Effector CD4-positive, alpha-beta T cell (primary cell): ENCODE measurements at regions not wholly inside any gene's neighbourhood (a gene's known extent, or its start where the extent isn't known, plus 50 kb on each side); places are given as distances from the start of the nearest gene placed in this dataset.
"Not testable (repeated sequence)": the region's sequence is repeated elsewhere in the genome, so short reads cannot be mapped to it uniquely, and the experiment has no call there.

ENCODE experiments used
- DNase-seq: peaks from one replicate; pipeline ENCODE4 v3.0.0-alpha.2; 2020

DNA sequence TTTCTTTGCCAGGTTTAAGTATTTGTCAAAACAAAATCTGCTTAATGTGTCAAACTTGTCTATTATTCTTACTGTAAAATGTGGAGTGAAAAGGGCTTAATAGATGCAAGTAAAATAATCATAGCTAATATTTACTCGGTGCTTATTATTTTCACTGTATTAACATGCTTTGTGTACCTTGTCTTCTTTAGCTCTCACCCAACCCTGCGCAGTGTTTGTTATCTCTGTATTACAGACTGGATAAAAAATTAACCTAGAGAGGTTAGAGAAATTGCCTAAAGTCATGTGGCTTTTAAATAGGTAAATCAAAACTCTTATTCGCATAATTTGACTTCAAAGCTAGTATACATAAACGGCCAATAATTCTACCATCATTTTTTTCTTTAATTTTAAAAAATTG lies 1864.8 kb downstream of the MAT2B start:
- no peak for DNase-seq

- no peak for DNase-seq
Observed at GRCh38 chr5:165370794-165371193, 1865.4 kb downstream of the MAT2B start.

DNA sequence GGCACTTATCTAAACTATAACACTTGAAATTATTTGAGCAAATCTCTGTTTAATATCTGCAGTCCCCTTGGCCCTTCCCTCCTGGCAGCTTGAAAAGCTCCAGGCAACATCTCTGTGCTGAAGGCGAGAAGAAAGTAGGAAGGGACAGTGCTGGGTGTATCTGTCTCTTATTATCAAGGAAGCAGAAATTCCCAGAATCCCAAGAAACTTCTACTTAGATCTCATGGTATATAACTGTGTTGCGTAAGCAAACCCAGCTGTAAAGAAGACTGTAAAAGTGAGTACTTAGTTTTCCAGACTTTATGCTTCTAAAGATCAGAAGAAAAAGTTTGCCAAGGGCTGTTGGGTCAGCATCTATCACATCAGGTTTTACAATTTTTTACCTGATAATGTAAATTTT lies 1869.8 kb downstream of the MAT2B start:
- DNase-seq, result no peak

DNA sequence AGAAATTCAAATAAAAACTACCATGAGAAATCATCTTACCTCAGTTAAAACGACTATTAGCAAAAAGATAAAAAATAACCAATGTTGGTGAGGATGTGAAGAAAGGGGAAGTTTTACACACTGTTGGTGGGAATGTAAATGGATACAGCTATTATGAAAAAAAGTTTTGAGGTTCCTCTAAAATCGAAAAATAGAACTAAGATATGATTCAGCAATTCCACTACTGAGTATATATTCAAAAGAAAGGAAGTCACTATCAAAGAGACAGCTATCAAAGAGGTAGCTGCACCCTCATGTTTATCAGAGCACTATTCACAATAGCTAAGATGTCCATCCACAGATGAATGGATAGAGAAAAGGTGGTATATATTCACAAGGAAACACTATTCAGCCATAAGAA lies 1888.4 kb downstream of the MAT2B start:
- DNase-seq, result no peak

DNA sequence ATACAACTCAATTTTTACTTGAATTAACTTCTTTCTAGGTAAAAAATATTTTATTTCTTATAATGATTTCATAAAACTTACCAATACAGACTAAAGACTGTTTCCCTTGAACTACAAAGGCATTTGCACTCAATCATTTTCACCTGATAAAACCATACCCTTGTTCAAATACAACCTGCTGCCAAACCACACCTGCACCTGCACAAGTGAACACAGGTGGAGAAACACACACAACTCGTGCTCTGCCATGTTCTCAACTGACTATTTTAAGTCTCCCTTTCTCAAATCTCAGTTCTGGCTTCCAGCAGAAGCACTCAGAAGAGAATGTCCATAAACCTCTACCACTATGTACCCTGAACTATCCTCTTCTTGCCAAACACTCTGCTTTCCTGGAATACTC lies 1892.1 kb downstream of the MAT2B start:
- no peak for DNase-seq

GRCh38 chr5:165400086-165400485 lies 1894.7 kb downstream of the MAT2B start:
- DNase-seq, result no peak

- DNase-seq, result no peak
Observed at GRCh38 chr5:165404917-165405316, 1899.5 kb downstream of the MAT2B start.

DNA sequence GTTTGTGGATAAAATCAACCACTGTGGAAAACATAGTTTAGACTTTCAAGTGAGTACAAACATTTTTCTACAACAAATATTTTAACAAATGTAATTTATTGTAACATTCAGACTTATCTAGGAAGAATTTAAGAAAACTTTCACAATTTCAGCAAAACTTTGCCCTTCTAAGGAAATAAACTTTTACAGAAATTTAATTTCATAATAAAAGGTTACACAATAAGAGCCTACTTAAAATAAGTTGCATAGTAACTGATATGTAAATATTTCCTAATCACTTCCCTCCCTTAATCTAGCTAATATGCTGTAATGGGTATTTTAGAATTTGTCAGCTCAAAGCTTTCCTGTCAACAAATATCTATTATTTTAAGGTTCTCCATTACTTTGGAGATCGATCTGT lies 1899.9 kb downstream of the MAT2B start:
- DNase-seq, result no peak

DNA sequence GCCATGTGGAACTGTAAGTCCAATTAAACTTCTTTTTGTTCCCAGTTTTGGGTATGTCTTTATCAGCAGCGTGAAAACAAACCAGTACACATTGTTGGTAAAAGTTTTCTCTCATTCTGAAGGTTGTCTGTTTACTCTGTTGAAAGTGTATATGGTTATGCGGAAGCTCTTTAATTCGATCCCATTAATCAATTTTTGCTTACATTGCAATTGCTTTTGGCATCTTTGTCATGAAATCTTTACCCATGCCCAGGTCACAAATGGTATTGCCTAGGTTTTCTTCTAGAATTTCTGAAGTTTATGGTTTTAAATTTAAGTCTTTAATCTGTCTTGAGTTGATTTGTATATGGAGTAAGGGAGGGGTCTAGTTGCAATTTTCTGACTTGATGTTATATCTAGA lies 1901.9 kb downstream of the MAT2B start:
- no peak for DNase-seq

DNA sequence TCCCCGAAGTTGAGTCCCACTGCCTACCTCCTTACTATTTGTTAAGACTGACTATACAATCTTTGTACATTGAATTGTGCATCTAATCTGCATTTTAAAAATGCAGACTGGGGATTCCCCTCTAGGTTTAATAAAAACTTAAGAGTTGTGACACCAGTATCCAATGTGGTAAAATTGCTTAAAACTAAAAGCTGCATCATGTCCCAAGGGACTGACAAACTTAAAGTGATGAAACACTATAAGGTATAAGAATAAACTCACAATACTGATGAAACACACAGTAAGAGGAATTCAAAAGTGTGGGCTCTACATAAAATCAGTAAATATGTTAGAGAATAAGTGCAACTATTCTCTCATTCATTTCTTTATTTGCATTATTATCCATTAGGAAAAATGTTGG lies 1905.1 kb downstream of the MAT2B start:
- no peak for DNase-seq

- not testable (repeated sequence) for DNase-seq
Observed at GRCh38 chr5:165411532-165411931, 1906.1 kb downstream of the MAT2B start.

- DNase-seq, result no peak
Observed at GRCh38 chr5:165420493-165420892, 1915.1 kb downstream of the MAT2B start.

DNA sequence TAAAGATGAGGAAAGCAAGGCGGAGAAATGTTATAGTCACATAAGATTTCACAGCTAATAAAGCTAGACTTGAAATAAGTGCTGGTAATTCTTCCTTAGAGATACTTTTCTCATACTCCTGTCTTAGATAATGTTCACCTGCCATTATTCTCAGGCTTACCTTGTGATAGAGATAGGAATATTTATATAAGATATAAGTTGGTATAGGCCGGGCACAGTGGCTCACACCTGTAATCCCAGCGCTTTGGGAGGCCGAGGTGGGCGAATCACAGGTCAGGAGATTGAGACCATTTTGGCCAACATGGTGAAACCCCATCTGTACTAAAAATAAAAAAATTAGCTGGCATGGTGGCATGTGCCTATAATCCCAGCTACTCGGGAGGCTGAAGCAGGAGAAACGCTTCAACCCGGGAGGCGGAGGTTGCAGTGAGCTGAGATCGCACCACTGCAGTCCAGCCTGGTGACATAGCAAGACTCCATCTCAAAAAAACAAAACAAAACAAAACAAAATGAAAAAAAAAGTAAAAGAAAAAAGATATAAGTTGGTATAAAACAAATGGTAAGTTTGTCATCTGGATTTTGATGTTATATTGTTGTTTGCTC lies 1918.4 kb downstream of the MAT2B start:
- no peak for DNase-seq

- no peak for DNase-seq
Observed at GRCh38 chr5:165425594-165425993, 1920.2 kb downstream of the MAT2B start.

DNA sequence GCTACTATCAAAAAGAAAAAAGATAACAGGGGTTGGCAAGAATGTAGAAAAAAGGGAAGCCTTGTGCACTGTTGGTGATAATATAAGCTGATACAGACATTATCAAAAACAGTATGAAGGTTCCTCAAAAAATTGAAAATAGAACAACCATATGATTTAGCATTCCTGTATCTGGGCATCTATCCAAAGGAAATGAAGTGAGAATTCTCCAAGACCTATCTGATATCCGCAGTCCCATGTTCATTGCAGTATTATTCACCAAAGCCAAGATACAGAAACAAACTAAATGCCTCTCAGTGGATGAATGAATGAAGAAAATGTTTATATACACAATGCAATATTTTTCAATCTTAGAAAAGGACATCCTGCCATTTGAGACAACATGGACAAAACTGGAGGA lies 1943.3 kb downstream of the MAT2B start:
- DNase-seq, result no peak

- DNase-seq, result no peak
Observed at GRCh38 chr5:165457859-165458481, 1952.6 kb downstream of the MAT2B start.

- DNase-seq, result no peak
Observed at GRCh38 chr5:165459232-165459631, 1953.8 kb downstream of the MAT2B start.

GRCh38 chr5:165460911-165461310 lies 1955.5 kb downstream of the MAT2B start:
- DNase-seq, result no peak

GRCh38 chr5:165477546-165477945 lies 1972.1 kb downstream of the MAT2B start:
- no peak for DNase-seq

- DNase-seq, result no peak
Observed at GRCh38 chr5:165495829-165496380, 1990.5 kb downstream of the MAT2B start.

DNA sequence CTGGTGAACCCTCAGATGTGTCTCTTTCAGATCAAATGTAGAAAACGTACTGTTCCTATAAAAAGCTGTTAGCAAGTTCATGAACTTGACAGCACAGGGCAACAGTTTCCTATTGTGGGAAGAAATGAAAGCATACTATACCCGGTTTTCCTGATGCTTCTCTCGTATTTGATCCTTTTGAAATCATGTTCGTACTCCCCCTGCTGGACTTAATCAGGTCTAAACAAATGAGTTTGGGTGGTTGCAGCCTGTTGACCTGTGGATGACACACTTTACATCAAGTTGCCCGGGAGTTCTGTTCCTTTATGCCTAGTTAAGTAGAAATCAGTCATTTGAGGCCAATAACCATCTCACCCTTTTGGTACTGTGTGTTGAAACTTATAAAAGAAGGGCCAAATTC lies 1992.3 kb downstream of the MAT2B start:
- no peak for DNase-seq

DNA sequence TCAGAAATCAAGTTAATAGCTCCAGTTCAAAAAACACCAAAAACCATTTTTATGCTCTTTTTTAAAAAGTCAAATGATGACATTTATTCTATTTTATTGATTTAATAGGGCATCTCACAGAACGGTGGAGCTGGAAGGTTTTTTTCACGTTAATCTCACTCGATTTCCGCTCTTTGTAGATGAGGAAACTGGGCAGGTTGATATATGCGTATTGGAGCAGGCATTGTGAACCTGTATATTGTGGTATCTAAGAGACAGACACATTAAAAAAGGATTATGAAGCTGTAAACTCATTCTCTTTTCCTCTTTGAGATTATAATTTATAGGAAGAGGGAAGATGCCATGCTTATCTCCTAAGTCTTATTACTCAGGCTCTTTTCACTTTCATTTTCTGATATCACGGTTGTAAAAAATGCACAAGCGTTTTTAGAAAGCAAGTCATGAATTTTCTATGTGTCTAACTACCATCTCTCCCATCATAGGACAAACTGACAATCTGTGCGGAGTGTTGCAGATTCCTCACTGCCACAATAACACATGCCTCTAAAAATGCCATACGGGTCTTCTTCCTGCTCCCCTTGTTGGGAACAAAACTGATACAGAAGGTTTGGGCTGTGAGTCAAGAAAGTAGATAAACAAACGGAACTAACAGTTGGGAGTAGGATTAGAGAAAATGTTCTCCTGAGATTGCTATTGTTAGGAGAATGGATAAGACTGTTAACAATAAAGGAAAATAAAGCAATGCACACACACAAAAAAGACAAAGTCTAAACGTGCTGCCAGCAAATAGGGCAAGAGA lies 1997.7 kb downstream of the MAT2B start:
- no peak for DNase-seq

DNA sequence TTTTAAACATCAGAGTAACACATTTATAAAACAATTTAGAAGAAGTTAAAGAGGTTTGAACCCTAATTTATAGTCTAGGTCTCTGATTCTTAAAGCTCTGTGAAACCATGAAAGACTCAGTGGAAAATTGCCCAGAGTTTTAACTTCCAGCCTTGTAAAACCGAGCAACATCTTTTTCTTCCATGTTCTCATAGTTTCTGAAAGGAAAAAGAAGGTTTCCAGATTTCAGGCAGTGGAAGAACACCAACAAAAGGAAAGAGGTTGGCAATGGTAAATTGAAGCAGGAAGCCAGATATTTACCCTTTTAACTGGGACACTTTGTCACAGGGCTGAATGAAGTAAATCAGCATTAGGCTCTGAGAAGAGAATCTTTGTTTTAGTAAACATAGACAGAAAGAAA lies 1999.3 kb downstream of the MAT2B start:
- no peak for DNase-seq

GRCh38 chr5:165508286-165508685 lies 2002.9 kb downstream of the MAT2B start:
- no peak for DNase-seq
